SK-N-MC (cell line): ENCODE measurements at regions not wholly inside any gene's neighbourhood (a gene's known extent, or its start where the extent isn't known, plus 50 kb on each side); places are given as distances from the start of the nearest gene placed in this dataset.

Experiments
- EZH2 ChIP-seq: fragments of 200-600 bp; sonication (generic); IDR thresholded peaks from one replicate; pipeline ENCODE4 v1.6.1; 2017; ENCODE audit warnings: antibody characterized with exemption
- POLR2AphosphoS5 ChIP-seq: IDR thresholded peaks from 2 replicates; pipeline ENCODE4 v1.6.1; 2012; ENCODE audit warnings: mild to moderate bottlenecking, low read depth, low read length, borderline replicate concordance

DNA sequence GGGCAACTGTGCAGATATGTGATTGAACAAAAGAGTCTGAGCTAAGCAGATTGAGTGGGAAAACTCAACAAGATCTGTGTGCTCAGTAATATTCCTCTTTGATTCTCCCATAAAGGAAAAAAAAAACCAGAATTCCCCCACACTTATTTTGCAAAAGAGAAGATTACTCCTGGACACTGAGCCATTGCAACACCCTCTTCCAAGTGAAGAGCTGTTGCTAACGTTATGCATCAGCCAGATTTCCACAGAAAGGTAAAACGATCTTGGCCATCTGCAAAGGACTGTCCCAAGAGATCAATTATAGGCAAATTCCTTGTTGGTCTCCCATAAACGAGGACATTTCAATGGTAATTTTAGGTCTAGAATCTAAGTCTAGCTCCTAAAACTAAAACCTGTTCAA lies 587.7 kb downstream of the C12orf50 start:
- TF ChIP-seq EZH2 (no peak), POLR2AphosphoS5 (no peak)
